ENCODE measurements at regions not wholly inside any gene's neighbourhood (a gene's known extent, or its start where the extent isn't known, plus 50 kb on each side); places are given as distances from the start of the nearest gene placed in this dataset.

DNA sequence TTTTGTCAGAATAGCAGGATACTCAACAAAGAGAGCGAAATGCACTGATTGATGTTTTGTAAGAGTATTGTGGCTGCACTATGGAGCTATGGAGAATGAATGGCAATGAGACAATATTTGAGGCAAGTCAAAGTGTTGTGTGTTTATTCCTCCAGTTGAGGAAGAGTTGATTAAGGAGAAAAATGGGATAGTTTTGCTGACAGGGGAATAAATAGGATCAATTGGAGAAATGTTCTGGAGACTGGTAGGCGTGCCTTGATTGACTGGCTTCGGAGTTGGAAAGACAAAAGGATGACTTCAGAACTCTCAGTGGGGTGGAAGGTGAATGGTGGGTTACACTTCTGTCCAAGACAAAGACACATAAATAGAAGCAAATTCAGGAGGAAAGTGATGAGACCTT is 1254.9 kb upstream of the TMEM132C start:
- no peak overlapping the region for H3K4me3 ChIP-seq (ENCODE audit: low read length)
- no peak for TF ChIP-seq CTCF (IDR thresholded peaks at IDR 0.05; ENCODE audit: insufficient read depth, low read depth, low read length, missing control alignments)
- DNase-seq (ENCODE audit: low read depth) = no peak

DNA sequence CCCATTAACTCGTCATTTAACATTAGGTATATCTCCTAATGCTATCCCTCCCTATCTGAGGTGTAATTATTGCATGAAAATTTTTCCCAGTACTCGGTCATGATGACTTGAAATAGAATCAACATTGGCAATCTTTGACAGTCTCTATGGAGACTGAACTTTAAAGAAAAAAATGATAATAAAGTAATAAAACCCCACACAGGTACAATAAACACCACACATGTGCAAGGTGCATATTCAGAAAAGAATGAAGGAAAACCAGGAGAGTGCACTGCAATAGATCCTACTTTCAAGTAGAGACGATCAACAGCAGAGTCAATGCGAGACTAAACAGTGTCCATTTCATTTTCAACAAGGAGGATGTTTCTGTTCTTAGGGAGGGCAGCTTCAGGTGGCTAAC is 1253.8 kb upstream of the TMEM132C start:
- H3K4me3 ChIP-seq (ENCODE audit: low read length) = no peak overlapping the region
- TF ChIP-seq CTCF (IDR thresholded peaks at IDR 0.05; ENCODE audit: insufficient read depth, low read depth, low read length, missing control alignments) = no peak
- no peak for DNase-seq (ENCODE audit: low read depth)

- no peak for DNase-seq (ENCODE audit: low read depth)
These were observed 1252.9 kb upstream of the TMEM132C start for GRCh38 chr12:127014079-127014478.

GRCh38 chr12:127024791-127025190 is 1242.2 kb upstream of the TMEM132C start:
- no peak for TF ChIP-seq CTCF (IDR thresholded peaks at IDR 0.05; ENCODE audit: insufficient read depth, low read depth, low read length, missing control alignments)
- no peak for DNase-seq (ENCODE audit: low read depth)
- H3K4me3 ChIP-seq (ENCODE audit: low read length) = no peak overlapping the region

More at GRCh38 chr12:127014079-127014478, 1252.9 kb upstream of the TMEM132C start:
- no peak overlapping the region for H3K4me3 ChIP-seq (ENCODE audit: low read length)
- TF ChIP-seq CTCF (IDR thresholded peaks at IDR 0.05; ENCODE audit: insufficient read depth, low read depth, low read length, missing control alignments) = no peak

DNA sequence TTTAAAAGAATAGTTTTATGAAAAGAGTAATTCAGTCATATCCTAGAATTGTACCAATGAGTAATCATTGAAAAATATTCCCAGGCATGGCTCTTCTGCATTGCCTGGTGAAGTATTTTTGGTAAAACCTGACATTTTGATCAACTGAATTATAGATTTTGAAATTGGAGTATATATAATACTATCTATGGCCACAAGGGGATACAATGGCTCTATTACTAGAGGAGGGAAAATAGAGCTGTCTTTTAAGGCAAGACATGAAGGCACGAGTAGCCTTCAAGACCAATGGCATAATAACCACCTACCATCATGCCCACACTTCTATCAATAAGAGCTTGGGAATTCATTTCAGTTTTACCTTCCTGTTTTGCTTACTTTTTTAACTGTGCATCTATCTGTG is 1241.4 kb upstream of the TMEM132C start:
- TF ChIP-seq CTCF (IDR thresholded peaks at IDR 0.05; ENCODE audit: insufficient read depth, low read depth, low read length, missing control alignments) = peak; percentile 35
- H3K4me3 ChIP-seq (ENCODE audit: low read length) = no peak overlapping the region
- peak; percentile 18 for DNase-seq (ENCODE audit: low read depth)

DNA sequence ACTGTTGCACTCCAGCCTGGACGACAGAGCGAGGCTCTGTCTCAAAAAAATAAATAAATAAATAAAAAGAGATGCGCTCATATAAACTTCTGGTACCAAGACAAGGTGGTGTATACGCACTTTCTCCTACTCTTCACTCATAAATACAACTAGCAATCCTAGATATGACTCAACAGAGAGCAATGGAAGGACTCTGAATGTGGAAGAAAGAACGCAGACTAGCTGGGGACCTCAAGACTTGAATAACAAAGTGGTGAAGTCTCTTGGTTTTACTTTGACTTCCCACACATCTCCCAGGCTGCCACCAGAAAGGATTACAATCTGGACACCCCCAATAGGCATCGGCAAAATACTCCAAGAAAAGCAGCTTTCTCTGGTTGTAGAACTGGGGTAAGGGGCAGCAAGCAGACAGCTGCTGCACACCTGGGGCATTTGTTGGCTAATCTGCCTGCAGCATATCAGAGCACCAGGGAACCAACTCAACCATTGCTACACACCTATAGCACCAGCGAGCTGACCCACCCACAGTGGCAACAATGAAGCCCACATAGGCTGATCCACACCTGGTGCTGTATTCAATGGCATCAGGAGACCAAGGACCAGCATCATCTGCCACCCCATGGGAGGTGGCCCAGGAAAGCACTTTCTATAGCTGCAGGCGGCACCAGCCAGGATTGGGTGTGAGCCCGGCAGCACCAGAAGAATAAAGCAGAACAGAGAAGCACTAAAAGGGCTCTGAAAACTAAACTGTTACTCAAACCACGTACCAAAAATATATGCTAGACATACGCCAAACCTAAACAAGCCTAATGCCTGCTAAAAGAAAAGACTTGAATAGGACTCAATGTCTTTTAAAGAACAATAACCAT is 1231.7 kb upstream of the TMEM132C start:
- no peak overlapping the region for H3K4me3 ChIP-seq (ENCODE audit: low read length)
- DNase-seq (ENCODE audit: low read depth) = no peak
- no peak for TF ChIP-seq CTCF (IDR thresholded peaks at IDR 0.05; ENCODE audit: insufficient read depth, low read depth, low read length, missing control alignments)

DNA sequence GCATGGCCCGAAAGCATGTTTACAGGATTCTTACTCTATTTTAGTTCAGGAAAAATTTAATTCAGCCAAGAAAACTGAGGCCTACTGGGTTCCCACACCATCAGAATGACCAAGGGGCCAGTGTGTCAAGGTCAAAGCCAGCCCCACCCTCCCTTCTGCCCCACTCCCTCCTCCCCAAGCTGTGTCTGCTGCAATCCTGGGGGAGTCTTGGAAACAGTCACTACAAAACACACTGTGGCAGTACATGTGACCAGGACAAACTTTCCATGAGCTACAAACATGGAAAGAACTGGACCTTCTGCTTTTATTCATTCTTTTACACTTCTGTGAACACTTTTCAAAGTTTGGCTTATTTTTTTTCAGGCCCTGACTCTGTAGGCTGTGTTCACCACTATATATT is 1228.8 kb upstream of the TMEM132C start:
- TF ChIP-seq CTCF (IDR thresholded peaks at IDR 0.05; ENCODE audit: insufficient read depth, low read depth, low read length, missing control alignments) = no peak
- DNase-seq (ENCODE audit: low read depth) = no peak
- H3K4me3 ChIP-seq (ENCODE audit: low read length) = no peak overlapping the region

Measured in epithelial cell of esophagus (primary cell).